GM13977 (cell line): ENCODE measurements at regions not wholly inside any gene's neighbourhood (a gene's known extent, or its start where the extent isn't known, plus 50 kb on each side); places are given as distances from the start of the nearest gene placed in this dataset.

Source experiments
- DNase-seq: peaks from one replicate; pipeline ENCODE4 v3.0.0; 2012; ENCODE audit warnings: low spot score
- in situ Hi-C: fragments of 300-500 bp; cut with MboI; formaldehyde crosslinking; loops from one replicate; pipeline ENCODE4 v1.12.0; 2022; ENCODE audit warnings: low sequenced_read_pairs, low pct_unique_long_range_greater_than_20kb, mixed read lengths, inconsistent platforms; ENCODE audit not compliant: unreplicated experiment
- TF ChIP-seq, protein P1 (sequence below): IDR thresholded peaks from 2 replicates; pipeline ENCODE4 v1.5.1; 2012; ENCODE audit warnings: mild to moderate bottlenecking, control low read depth; ENCODE audit not compliant: insufficient read depth; ENCODE audit errors: extremely low read depth, missing control alignments

DNA sequence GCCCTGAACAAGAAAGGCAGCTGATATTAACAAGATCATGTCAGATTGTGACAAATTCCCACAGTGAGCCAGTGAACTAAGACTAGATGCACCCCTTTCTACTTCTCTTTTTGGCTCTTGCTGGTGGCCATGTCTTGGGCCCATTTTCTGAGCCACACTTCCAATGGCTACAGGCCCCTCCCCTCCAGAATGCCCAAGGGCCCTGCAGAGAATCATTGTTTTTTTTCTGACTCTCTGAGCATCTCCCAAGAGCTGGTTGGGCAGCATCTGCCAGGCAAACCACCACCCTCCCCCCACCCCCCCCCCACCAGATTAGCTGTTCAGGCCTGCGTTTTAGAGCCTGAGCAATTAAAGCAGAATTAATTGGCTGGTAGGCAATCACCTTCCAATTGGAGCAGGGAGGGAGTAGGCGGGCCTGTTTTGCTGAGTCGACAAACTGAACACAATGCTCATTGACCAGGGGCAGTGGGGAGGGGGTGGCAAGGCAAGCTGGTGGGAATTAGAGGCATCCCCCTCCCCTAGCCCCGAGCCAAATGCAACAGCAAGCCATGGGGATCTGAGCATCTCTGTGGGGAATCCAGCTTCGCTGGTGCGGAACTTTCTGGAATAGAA lies 541.4 kb downstream of the MN1 start:
- in situ Hi-C loops: no loop called here
- TF ChIP-seq, protein P1, sequence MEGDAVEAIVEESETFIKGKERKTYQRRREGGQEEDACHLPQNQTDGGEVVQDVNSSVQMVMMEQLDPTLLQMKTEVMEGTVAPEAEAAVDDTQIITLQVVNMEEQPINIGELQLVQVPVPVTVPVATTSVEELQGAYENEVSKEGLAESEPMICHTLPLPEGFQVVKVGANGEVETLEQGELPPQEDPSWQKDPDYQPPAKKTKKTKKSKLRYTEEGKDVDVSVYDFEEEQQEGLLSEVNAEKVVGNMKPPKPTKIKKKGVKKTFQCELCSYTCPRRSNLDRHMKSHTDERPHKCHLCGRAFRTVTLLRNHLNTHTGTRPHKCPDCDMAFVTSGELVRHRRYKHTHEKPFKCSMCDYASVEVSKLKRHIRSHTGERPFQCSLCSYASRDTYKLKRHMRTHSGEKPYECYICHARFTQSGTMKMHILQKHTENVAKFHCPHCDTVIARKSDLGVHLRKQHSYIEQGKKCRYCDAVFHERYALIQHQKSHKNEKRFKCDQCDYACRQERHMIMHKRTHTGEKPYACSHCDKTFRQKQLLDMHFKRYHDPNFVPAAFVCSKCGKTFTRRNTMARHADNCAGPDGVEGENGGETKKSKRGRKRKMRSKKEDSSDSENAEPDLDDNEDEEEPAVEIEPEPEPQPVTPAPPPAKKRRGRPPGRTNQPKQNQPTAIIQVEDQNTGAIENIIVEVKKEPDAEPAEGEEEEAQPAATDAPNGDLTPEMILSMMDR: no peak
- no peak for DNase-seq

DNA sequence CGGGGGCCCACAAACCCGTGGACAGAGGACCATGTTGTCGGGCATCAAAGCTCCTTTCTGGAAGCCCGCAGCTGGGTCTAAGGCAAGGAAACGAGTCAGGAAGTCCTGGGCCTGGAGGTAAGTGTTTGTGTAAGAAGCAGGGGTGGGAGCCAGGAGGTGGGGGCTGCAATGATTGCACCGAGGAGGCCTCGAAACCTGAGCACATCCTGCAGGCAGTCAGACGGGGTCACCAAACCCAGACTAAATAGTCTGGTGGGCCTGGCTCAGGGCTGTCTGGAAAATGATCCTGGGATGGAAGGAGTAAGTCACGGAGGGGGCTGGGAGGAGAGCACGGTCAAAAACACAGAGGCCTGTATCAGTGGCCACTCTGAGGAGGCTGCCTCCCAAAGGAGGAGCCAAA lies 539.2 kb downstream of the MN1 start:
- DNase-seq: no peak
- TF ChIP-seq, protein P1: no peak
- in situ Hi-C loops: no loop called here

DNA sequence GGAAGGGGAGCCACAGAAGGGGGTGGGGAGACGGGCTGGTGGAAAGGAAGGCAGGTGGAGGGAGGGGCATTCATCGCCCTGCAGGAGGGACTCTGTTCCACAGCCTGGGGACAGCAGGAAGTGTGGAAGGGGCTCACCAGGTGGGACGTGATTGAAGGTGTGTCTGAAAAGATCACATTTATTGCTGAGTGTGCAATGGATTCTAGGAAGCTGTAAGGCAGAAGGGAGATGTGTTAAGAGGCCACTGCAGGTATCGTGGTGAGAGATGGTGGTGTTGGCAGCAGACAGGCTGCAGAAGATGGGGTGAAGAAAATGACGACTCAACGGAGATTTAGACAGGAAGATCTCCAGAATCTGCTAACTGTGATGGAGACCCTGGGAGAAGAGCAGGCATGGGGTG lies 537.4 kb downstream of the MN1 start:
- DNase-seq: no peak
- TF ChIP-seq, protein P1: no peak
- in situ Hi-C loops: no loop called here

DNA sequence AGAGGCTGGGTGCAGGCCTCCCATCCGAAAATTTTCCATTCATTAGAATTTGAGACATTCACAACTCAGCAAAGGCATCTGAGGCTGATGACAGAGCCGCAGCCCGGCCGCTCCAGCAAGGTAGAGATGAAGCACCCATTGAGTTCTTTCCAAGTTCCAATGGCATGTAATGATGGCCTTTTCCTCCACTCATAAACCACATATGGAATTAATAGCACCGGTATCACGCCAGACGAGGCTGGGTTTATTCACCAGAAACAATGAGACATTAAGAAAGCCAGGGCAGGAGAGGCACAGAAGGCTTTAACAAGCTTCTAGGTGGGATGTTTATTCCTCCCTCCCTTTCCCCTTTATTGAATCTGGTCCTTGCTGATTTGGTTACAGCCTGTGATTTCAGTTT lies 534.4 kb downstream of the MN1 start:
- TF ChIP-seq, protein P1: no peak
- DNase-seq: no peak
- in situ Hi-C loops: no loop called here

DNA sequence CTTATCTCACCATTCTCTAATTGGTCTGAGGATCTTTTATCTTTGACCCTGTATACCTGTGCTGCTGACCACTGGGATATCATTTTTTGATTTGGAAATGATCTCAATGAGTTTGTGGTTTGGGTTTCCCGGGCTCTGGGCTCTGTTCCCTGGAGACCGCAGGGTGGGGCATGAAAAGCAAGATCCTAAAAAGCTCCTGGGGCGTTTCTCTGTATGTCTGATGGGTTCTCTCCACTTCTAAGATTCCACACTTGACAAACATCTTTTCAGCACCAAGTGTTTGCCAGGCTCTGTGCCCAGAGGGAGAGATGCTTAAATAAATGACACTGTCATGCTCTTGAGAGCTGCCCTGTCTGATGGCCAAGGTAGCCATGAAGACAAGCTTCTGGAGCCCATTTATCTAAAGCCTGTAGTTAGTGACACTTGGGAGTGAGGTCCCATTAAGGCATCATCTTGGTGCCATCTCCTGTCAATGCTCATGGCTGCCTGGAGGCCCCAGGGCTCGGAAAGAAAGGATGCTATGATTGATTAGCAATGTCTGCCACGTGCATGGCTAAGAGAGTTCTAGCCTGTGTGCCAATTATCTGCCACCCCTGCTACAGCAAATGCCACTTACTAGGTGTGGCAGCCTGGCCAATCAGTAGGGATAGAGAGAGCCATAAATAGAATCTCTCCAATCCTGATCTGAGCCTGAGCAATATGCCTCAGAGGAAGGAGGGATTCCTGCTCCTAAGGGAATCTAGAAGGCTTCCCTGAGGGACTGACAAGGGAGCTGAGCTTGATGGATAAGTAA lies 531.6 kb downstream of the MN1 start:
- in situ Hi-C loops: no loop called here
- DNase-seq: no peak
- TF ChIP-seq, protein P1: no peak

DNA sequence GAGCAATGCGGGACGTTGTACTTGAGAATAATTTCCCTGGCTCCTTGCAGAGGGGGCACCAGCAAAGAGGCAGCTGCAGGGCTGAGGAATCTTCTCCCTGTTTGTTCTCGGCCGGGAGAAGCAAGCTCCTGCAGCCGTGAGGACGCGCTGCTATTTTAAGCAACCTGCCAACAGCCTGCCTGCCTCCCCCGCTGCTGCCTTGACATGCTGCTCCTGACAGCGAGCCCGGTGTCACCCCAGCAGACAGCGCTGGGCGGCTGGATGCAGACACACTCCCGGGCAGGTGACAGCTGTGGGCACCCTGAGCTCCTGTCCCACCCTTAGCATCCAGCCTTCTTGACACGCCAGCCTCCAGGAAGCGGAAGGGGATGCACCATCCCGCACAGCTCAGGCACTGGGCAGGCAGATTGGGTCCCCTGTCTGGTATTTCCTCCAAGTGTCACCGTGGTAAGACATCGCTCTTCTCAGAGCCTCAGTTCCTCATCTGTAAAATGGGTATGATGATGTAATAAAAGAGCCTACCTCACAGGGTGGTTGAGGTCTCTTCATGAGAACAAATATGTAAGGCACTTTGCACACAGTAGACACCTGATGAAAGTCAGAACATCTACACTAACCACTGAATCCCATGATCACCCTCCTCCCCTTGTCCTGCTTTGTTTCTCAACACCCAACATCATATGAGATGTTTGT lies 530.6 kb downstream of the MN1 start:
- TF ChIP-seq, protein P1: no peak
- in situ Hi-C loops: no loop called here
- DNase-seq: no peak
